CD14-positive monocyte (primary cell): ENCODE measurements at regions not wholly inside any gene's neighbourhood (a gene's known extent, or its start where the extent isn't known, plus 50 kb on each side); places are given as distances from the start of the nearest gene placed in this dataset.

Source experiments
- DNase-seq, 3 donors: peaks; one replicate each; pipeline ENCODE4 v3.0.0-alpha.2; 2011 to 2022
- H2AFZ ChIP-seq: 2 replicates; pipeline ENCODE4 v1.6.0; 2012; ENCODE audit warnings: mild to moderate bottlenecking, low read depth, low read length, inconsistent platforms; ENCODE audit not compliant: insufficient read depth, poor library complexity, severe bottlenecking
- H3K27ac ChIP-seq, 2 donors: 1 replicate in 1 of 2; 2 replicates in 1 of 2; pipeline ENCODE4 v1.5.1; 2012 to 2013; ENCODE audit warnings: low read length in 2 of 2, control low read depth in 1 of 2, inconsistent platforms in 1 of 2, low read depth in 1 of 2, mild to moderate bottlenecking in 1 of 2
- H3K27me3 ChIP-seq, 2 donors: one replicate each; pipeline versions ENCODE4 v1.6.0 to v1.6.1; 2011 to 2013; ENCODE audit warnings: low read length in 2 of 2; ENCODE audit not compliant: control insufficient read depth in 2 of 2, insufficient read depth in 2 of 2
- H3K36me3 ChIP-seq, 2 donors: replicated peaks in 1 of 2; 1 replicate in 1 of 2; 2 replicates in 1 of 2; pipeline versions ENCODE4 v1.5.1 to v1.6.1; 2012 to 2013; ENCODE audit warnings: low read length in 2 of 2, control low read depth in 1 of 2, inconsistent platforms in 1 of 2, mild to moderate bottlenecking in 1 of 2; ENCODE audit not compliant: insufficient read depth in 2 of 2, control insufficient read depth in 1 of 2
- H3K4me1 ChIP-seq, 2 donors: 1 replicate in 1 of 2; 2 replicates in 1 of 2; pipeline versions ENCODE4 v1.5.1 to v1.6.1; 2012 to 2013; ENCODE audit warnings: low read length in 2 of 2, control low read depth in 1 of 2, inconsistent platforms in 1 of 2, mild to moderate bottlenecking in 1 of 2, moderate library complexity in 1 of 2; ENCODE audit not compliant: insufficient read depth in 2 of 2, control insufficient read depth in 1 of 2
- H3K4me2 ChIP-seq: replicated peaks from 2 replicates; pipeline ENCODE3; 2012; ENCODE audit warnings: low read length, moderate library complexity, mild to moderate bottlenecking; ENCODE audit not compliant: poor library complexity, severe bottlenecking; ENCODE audit errors: extremely low read depth
- H3K4me3 ChIP-seq, 3 experiments: fragments of 200-600 bp in 1 of 3; sonication (generic) in 1 of 3; replicated peaks in 1 of 3; 1 replicate in 2 of 3; 2 replicates in 1 of 3; pipeline ENCODE4 v1.5.1; 2011 to 2013; ENCODE audit warnings: low read length in 3 of 3, mild to moderate bottlenecking in 3 of 3, control low read depth in 2 of 3, low read depth in 2 of 3, inconsistent platforms in 1 of 3, moderate library complexity in 1 of 3
- H3K79me2 ChIP-seq: 2 replicates; pipeline ENCODE4 v1.6.0; 2012; ENCODE audit warnings: mild to moderate bottlenecking, control low read depth, inconsistent platforms, low read length, moderate library complexity; ENCODE audit not compliant: insufficient read depth
- H3K9ac ChIP-seq: 2 replicates; pipeline ENCODE4 v1.6.0; 2017; ENCODE audit warnings: low read length, mild to moderate bottlenecking; ENCODE audit not compliant: insufficient read depth, poor library complexity, severe bottlenecking
- H3K9me3 ChIP-seq, 2 donors: replicated peaks in 1 of 2; 1 replicate in 1 of 2; 2 replicates in 1 of 2; pipeline versions ENCODE4 v1.5.1 to v1.6.1; 2012 to 2013; ENCODE audit warnings: low read length in 2 of 2, control low read depth in 1 of 2; ENCODE audit not compliant: control insufficient read depth in 1 of 2, insufficient read depth in 1 of 2
- H4K20me1 ChIP-seq: 2 replicates; pipeline ENCODE4 v1.6.0; 2012; ENCODE audit warnings: mild to moderate bottlenecking, low read length, control low read depth, moderate library complexity; ENCODE audit not compliant: insufficient read depth
- H3K27ac Mint-ChIP-seq, 7 donors: one replicate each; pipeline ENCODE4 v1.8.0; 2020; ENCODE audit warnings: mild to moderate bottlenecking in 7 of 7, mixed read lengths in 7 of 7, moderate library complexity in 6 of 7, inconsistent platforms in 2 of 7
- H3K27me3 Mint-ChIP-seq, 3 donors: one replicate each; pipeline ENCODE4 v1.8.0; 2021 to 2022; ENCODE audit warnings: low read depth in 3 of 3, mild to moderate bottlenecking in 3 of 3, mixed read lengths in 3 of 3, moderate library complexity in 3 of 3, inconsistent platforms in 1 of 3
- H3K36me3 Mint-ChIP-seq, 2 donors: one replicate each; pipeline ENCODE4 v1.8.0; 2020; ENCODE audit warnings: mixed read lengths in 2 of 2, inconsistent platforms in 1 of 2, mild to moderate bottlenecking in 1 of 2
- H3K4me1 Mint-ChIP-seq: one replicate; pipeline ENCODE4 v1.8.0; 2020; ENCODE audit warnings: mild to moderate bottlenecking, mixed read lengths
- H3K4me3 Mint-ChIP-seq, 2 donors: one replicate each; pipeline ENCODE4 v1.8.0; 2020; ENCODE audit warnings: mild to moderate bottlenecking in 2 of 2, mixed read lengths in 2 of 2, moderate library complexity in 1 of 2
- H3K9me3 Mint-ChIP-seq, 7 donors: one replicate each; pipeline ENCODE4 v1.8.0; 2020 to 2022; ENCODE audit warnings: mixed read lengths in 7 of 7, mild to moderate bottlenecking in 6 of 7, moderate library complexity in 6 of 7, inconsistent platforms in 2 of 7
- WGBS: methylation state at CpG from one replicate; pipeline ENCODE4 v1.1.5; 2013; ENCODE audit warnings: missing lambda C conversion rate; ENCODE audit not compliant: insufficient coverage; 5-methylcytosine and 5-hydroxymethylcytosine counted together
- intact Hi-C, 2 donors: fragments of 100-400 bp; cut with micrococcal nuclease; formaldehyde crosslinking; loops; one replicate each; pipeline versions ENCODE4 v1.15.0 to v1.15.1; 2023
- TF ChIP-seq, protein P1 (sequence below): fragments of 200-600 bp; IDR thresholded peaks from one replicate; pipeline ENCODE4 v1.8.0; 2022; ENCODE audit warnings: antibody characterized with exemption, mild to moderate bottlenecking

- H3K9me3 ChIP-seq: no peaks in the 10 kb centered on the region
- Mint-ChIP-seq H3K27me3 (no peaks in the 10 kb centered on the region), H3K27ac (no peak overlapping the region), H3K4me1 (peaks cover 22% of the 10 kb centered on the region), H3K4me3 (no peak overlapping the region), H3K36me3 (peaks cover 38 to 41% of the 10 kb centered on the region in 2 donors), H3K9me3 (no peaks in the 10 kb centered on the region)
- peaks cover 3 to 12% of the 10 kb centered on the region in 2 donors for H3K4me1 ChIP-seq
- no peak overlapping the region for H3K4me3 ChIP-seq
- peaks cover 33 to 45% of the 10 kb centered on the region in 2 donors for H3K36me3 ChIP-seq
- intact Hi-C loops: loop anchor here in 1 of 2 donors (5.0 kb wide), 1 partner anchor 42 kb away; a partner anchor contains a TSS
- H3K4me2 ChIP-seq: no peak overlapping the region
- H3K9ac ChIP-seq: no peak overlapping the region
- no peak overlapping the region for H3K27ac ChIP-seq
- TF ChIP-seq, protein P1, sequence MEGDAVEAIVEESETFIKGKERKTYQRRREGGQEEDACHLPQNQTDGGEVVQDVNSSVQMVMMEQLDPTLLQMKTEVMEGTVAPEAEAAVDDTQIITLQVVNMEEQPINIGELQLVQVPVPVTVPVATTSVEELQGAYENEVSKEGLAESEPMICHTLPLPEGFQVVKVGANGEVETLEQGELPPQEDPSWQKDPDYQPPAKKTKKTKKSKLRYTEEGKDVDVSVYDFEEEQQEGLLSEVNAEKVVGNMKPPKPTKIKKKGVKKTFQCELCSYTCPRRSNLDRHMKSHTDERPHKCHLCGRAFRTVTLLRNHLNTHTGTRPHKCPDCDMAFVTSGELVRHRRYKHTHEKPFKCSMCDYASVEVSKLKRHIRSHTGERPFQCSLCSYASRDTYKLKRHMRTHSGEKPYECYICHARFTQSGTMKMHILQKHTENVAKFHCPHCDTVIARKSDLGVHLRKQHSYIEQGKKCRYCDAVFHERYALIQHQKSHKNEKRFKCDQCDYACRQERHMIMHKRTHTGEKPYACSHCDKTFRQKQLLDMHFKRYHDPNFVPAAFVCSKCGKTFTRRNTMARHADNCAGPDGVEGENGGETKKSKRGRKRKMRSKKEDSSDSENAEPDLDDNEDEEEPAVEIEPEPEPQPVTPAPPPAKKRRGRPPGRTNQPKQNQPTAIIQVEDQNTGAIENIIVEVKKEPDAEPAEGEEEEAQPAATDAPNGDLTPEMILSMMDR: no peak
- no peaks in the 10 kb centered on the region for H3K27me3 ChIP-seq
- H4K20me1 ChIP-seq: peaks cover 87% of the 10 kb centered on the region
- DNase-seq: no peak
- H2AFZ ChIP-seq: no peak overlapping the region
- H3K79me2 ChIP-seq: peaks cover 98% of the 10 kb centered on the region
- no CpG with 5 or more reads among the region's 1 CpG for WGBS
These were observed 110.2 kb downstream of the HAUS1 start for GRCh38 chr18:46214435-46214834.

DNA sequence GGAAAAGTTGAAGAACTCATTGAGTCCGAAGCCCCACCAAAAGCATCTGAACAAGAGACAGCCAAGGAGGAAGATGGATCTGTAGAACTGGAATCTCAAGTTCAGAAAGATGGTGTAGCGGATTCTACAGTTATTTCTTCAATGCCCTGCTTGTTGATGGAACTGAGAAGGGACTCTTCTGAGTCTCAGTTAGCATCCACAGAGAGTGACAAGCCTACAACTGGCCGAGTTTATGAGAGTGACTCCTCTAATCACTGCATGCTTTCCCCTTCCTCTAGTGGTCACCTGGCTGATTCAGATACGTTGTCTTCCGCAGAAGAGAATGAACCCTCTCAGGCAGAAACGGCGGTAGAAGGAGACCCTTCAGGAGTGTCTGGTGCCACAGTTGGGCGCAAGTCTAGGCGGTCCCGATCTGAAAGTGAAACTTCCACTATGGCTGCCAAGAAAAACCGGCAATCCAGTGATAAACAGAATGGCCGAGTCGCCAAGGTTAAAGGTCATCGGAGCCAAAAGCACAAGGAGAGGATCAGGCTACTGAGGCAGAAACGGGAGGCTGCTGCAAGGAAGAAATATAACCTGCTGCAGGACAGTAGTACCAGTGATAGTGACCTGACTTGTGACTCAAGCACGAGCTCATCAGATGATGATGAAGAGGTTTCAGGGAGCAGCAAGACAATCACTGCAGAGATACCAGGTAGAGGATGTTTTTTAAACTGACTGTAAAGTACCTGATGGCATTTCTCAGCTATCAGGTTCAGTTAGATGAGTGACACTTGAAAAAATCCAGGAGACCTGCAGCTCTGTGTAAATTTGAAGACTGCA is 111.9 kb downstream of the HAUS1 start:
- Mint-ChIP-seq H3K4me3 (no peak overlapping the region), H3K27ac (peak overlapping the region in 3 of 7 donors; percentile 37 to 75 (median 57)), H3K27me3 (no peaks in the 10 kb centered on the region), H3K4me1 (peaks cover 15% of the 10 kb centered on the region), H3K36me3 (peaks cover 41 to 43% of the 10 kb centered on the region in 2 donors), H3K9me3 (no peaks in the 10 kb centered on the region)
- Histone ChIP-seq H3K4me1 (peaks cover 3 to 11% of the 10 kb centered on the region in 2 donors), H4K20me1 (peaks cover 84% of the 10 kb centered on the region), H3K4me3 (no peak overlapping the region), H3K27me3 (no peaks in the 10 kb centered on the region), H3K4me2 (no peak overlapping the region), H2AFZ (no peak overlapping the region), H3K27ac (peak overlapping the region in 1 of 2 donors; percentile 31), H3K9ac (no peak overlapping the region), H3K36me3 (peaks cover 30 to 43% of the 10 kb centered on the region in 2 donors), H3K9me3 (no peaks in the 10 kb centered on the region), H3K79me2 (peaks cover 98% of the 10 kb centered on the region)
- WGBS: 98% methylated on average over 13 of the region's 16 CpGs
- TF ChIP-seq, protein P1: no peak
- intact Hi-C loops: no loop called here
- DNase-seq: no peak
